ENCODE measurements at regions not wholly inside any gene's neighbourhood (a gene's known extent, or its start where the extent isn't known, plus 50 kb on each side); places are given as distances from the start of the nearest gene placed in this dataset.

DNA sequence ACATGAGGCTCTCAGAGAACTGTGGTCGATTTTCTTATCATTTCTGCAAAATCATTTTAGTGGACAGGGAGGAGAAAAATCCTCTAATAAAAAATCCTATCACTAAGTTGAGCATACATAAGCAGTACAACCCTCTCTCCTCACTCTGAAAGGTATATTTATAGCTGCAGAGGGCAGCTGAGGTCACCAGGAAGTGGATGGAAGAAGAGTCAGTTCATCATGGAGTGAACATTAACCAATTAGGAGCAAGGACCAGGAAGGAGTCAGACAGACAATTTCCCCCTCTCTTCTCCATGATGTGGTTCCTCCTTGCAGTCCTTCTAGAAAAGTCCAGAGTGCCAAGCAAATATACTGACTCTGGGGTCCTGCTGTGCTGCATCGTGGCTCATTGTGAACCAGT lies 253.7 kb downstream of the TOX3 start:
- Histone ChIP-seq H3K27ac (no peak overlapping the region), H3K27me3 (no peaks in the 10 kb centered on the region), H3K9me3 (no peaks in the 10 kb centered on the region), H3K4me1 (no peaks in the 10 kb centered on the region), H3K36me3 (no peaks in the 10 kb centered on the region), H3K4me3 (no peak overlapping the region)
- TF ChIP-seq, protein P1, sequence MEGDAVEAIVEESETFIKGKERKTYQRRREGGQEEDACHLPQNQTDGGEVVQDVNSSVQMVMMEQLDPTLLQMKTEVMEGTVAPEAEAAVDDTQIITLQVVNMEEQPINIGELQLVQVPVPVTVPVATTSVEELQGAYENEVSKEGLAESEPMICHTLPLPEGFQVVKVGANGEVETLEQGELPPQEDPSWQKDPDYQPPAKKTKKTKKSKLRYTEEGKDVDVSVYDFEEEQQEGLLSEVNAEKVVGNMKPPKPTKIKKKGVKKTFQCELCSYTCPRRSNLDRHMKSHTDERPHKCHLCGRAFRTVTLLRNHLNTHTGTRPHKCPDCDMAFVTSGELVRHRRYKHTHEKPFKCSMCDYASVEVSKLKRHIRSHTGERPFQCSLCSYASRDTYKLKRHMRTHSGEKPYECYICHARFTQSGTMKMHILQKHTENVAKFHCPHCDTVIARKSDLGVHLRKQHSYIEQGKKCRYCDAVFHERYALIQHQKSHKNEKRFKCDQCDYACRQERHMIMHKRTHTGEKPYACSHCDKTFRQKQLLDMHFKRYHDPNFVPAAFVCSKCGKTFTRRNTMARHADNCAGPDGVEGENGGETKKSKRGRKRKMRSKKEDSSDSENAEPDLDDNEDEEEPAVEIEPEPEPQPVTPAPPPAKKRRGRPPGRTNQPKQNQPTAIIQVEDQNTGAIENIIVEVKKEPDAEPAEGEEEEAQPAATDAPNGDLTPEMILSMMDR (IDR thresholded peaks at IDR 0.05): no peak
- DNase-seq (ENCODE audit: low spot score): no peak

DNA sequence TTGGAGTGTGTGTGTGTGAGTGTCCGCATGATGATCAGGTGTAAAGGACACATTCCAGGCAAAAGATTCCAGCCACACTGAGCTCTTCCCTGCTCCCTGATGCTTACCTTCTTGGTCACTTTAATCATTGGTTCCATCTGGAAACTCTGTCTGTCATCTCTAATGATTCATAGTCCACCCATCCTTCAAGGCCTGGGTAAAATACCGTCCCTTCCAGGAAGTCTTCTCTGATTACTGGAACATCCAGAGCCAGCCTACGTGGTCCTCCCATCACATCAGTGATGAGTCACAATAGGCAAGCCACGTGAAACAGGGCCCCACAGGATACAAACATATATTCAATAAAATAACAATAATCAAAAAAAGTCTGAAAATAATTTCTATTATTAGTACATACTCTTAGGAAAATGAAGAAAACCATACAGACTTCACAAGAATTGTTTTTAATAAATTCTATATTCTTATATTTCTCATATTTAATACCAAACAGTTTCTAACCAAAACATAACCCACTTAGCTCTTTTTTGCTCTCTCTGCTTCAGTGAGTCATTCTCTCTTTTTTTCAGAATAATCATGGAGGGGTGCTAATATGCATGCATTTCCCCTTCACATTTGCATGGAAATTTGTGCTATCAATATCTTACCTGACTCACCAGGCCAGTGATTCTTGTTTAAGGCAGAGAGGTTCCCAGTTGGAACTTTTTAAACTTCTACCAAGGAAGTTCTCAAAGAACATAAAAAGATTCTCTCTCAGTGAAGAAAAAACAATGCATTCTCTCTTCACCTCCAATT lies 263.2 kb downstream of the TOX3 start:
- Histone ChIP-seq H3K9me3 (no peaks in the 10 kb centered on the region), H3K27me3 (no peaks in the 10 kb centered on the region), H3K4me3 (no peak overlapping the region), H3K27ac (no peak overlapping the region), H3K4me1 (no peaks in the 10 kb centered on the region), H3K36me3 (no peaks in the 10 kb centered on the region)
- DNase-seq (ENCODE audit: low spot score): no peak
- TF ChIP-seq, protein P1 (IDR thresholded peaks at IDR 0.05): no peak

DNA sequence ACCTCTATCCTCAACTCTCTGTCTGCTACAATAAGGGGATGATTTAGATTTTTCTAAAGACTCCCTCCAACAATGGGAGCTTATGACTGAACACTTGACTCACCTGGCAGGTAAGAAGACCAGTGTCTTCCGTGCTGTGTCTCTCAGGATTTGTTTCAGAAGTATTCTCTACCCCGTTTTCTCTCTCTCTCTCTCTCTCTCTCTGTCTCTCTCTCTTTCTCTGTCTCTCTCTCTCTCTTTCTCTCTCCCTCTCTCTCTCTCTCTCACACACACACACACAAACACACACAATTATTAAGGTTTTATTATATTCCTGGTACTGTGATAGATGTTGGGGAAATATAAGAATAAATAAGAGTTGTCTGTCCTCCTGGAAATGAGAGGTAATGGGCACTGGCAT lies 263.9 kb downstream of the TOX3 start:
- no peak overlapping the region for H3K4me3 ChIP-seq
- no peaks in the 10 kb centered on the region for H3K27me3 ChIP-seq
- TF ChIP-seq, protein P1 (IDR thresholded peaks at IDR 0.05): no peak
- H3K36me3 ChIP-seq: no peaks in the 10 kb centered on the region
- no peak for DNase-seq (ENCODE audit: low spot score)
- H3K4me1 ChIP-seq: no peaks in the 10 kb centered on the region
- no peaks in the 10 kb centered on the region for H3K9me3 ChIP-seq
- no peak overlapping the region for H3K27ac ChIP-seq

DNA sequence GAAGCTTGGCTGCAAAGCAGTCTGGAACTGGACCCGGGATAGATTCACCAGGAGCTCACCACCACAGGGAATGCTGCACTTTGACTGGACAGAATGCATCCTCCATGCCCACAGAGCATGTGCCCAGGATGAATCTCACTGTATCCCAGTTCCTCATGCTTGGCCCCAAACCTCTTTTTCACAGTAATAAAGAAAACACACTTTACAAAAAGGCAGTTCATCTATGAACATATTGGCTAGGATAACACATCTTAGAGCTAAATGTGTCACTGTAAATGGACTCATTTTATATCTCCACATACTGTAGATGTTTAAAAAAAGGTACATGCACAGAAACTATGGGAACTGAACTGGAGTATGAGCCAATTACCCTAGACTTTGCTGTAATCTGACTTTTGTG lies 266.9 kb downstream of the TOX3 start:
- TF ChIP-seq, protein P1 (IDR thresholded peaks at IDR 0.05): no peak
- DNase-seq (ENCODE audit: low spot score): no peak
- Histone ChIP-seq H3K4me3 (no peak overlapping the region), H3K36me3 (no peaks in the 10 kb centered on the region), H3K9me3 (no peaks in the 10 kb centered on the region), H3K27me3 (no peaks in the 10 kb centered on the region), H3K4me1 (no peaks in the 10 kb centered on the region), H3K27ac (no peak overlapping the region)

DNA sequence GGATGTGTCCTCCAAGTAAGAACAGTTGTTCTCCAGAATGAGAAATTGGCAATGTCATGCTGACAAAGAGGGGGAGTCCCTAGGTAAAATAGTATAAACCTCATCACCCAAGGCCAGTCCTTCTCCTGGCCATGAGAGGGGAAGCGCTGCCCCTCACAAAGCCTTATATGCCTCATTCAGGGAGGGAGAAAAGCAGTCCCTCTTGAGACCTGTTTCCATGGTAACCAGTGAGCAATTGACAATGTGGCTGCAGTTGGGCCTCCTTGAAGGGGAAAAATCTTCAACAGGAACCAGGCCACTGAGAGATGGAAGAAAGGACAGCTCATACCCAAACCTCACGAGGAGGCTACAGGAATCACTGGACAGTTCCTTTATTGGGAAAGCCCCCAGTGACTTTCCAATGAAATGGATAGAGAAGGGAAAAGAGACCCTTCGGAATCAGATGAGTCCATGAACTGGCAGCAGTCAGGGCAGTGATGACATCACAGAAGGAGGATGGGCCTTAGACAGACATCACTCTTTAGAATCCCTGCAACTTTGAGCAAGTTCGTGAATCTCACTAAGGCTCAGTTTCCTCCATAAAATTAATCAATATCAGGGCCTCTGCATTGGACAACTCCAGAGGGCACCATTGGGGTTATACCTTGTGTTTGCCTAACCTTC lies 275.7 kb downstream of the TOX3 start:
- Histone ChIP-seq H3K36me3 (no peaks in the 10 kb centered on the region), H3K27ac (no peak overlapping the region), H3K27me3 (no peaks in the 10 kb centered on the region), H3K4me3 (no peak overlapping the region), H3K4me1 (no peaks in the 10 kb centered on the region), H3K9me3 (no peaks in the 10 kb centered on the region)
- TF ChIP-seq, protein P1 (IDR thresholded peaks at IDR 0.05): no peak
- DNase-seq (ENCODE audit: low spot score): no peak
